HL-60/S4 treated with retinoic acid at 250 ng/mL for 4 days and 3 days (cell line): ENCODE measurements at regions not wholly inside any gene's neighbourhood (a gene's known extent, or its start where the extent isn't known, plus 50 kb on each side); places are given as distances from the start of the nearest gene placed in this dataset.

ENCODE experiments used
- in situ Hi-C: fragments of 300-500 bp; cut with MboI; formaldehyde crosslinking; loops from 2 replicates; pipeline ENCODE4 v1.7.0; 2022; ENCODE audit warnings: low sequenced_read_pairs

- in situ Hi-C loops, result no loop called here
Observed at GRCh38 chr2:176388861-176389260, 119.6 kb downstream of the MTX2 start.

GRCh38 chr2:176390276-176391147 is 121.3 kb downstream of the MTX2 start:
- in situ Hi-C loops, result no loop called here

DNA sequence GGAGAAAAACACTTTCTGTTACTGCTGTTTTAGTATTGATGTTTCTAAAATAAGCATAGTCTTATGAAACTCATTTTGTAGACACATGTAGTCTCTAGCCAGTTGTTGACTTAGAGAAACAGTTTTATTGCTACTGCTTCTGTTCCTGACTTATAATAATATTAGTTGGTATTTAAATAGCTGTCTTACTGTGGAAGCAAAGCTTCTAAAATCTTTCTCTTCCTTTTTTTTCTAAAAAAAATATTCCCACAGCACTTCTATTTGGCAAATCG is 121.8 kb downstream of the MTX2 start:
- in situ Hi-C loops, result no loop called here

DNA sequence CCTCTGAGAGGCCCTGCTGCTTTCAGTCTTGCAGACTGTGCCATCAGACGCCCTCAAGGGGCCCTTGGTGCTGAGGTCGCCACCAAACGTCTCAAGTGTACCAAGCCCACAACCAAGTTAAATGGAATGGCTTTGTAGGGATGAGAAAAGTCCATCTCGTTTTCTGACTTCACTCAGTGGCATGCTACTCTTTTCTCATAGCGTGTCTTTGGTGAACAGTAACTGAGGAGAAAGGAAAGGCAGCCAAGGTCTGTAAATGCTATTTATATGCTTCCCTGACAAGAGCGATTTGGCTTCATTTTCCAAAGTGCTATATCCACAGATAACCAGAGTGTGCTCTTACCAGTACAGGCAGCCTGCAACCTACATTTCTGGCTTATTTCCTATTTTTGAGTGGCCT is 123.0 kb downstream of the MTX2 start:
- in situ Hi-C loops, result no loop called here

GRCh38 chr2:176392744-176393414 is 123.6 kb downstream of the MTX2 start:
- in situ Hi-C loops, result no loop called here

DNA sequence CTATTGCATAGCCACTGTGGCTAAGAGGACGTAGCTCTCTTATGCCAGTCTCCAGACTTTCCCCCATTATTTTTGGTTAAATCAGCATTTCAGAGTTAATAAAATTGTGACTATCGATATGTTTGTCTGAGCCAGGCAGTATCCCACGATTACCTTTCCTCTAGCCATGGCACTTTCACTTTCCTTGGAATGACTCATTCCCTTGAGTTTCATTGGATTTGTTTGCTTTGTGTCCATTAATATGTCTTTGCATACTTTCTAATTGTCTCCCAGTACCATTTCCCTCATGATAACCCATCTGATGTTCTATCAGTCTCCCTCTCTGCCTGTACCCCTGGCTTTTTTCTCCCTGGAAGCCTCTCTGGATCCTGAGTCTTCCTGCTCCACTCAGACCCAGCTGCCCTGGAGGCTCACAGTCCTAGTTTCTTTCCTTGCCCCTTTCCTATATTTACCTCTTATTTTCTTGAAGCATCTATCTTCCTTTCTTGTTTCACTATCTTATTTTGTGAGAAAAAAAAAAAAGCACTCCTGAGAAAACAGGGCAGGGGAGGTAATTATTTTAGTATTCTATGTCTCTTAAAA is 126.1 kb downstream of the MTX2 start:
- in situ Hi-C loops, result no loop called here

GRCh38 chr2:176398243-176399073 is 129.2 kb downstream of the MTX2 start:
- in situ Hi-C loops, result no loop called here

- in situ Hi-C loops, result no loop called here
Observed at GRCh38 chr2:176399074-176399598, 129.9 kb downstream of the MTX2 start.

- in situ Hi-C loops, result no loop called here
Observed at GRCh38 chr2:176405477-176405876, 136.2 kb downstream of the MTX2 start.

- in situ Hi-C loops, result no loop called here
Observed at GRCh38 chr2:176407706-176408105, 138.5 kb downstream of the MTX2 start.

GRCh38 chr2:176409671-176410070 is 140.4 kb downstream of the MTX2 start:
- in situ Hi-C loops, result no loop called here

- in situ Hi-C loops, result no loop called here
Observed at GRCh38 chr2:176412136-176412535, 142.9 kb downstream of the MTX2 start.

DNA sequence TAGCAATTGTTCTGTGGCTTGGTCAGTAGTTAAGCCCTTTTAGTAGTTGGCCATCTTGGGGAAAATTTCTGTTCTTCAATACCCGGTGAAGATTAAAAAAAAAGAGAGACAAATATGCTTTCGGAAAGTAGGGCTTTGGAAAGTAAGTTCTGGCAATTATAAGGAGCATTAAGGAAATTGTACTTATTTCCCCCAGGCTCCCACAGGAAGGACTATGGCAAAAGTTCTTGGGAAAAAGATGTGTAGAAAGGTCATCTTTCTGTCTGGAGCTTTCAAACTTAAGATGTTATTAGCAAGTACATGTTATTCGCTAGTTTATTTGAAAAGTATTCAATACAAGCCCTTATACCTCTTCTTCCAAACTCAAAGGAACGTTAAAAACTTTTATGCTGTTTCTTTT is 144.5 kb downstream of the MTX2 start:
- in situ Hi-C loops, result no loop called here

GRCh38 chr2:176414641-176415040 is 145.4 kb downstream of the MTX2 start:
- in situ Hi-C loops, result no loop called here

DNA sequence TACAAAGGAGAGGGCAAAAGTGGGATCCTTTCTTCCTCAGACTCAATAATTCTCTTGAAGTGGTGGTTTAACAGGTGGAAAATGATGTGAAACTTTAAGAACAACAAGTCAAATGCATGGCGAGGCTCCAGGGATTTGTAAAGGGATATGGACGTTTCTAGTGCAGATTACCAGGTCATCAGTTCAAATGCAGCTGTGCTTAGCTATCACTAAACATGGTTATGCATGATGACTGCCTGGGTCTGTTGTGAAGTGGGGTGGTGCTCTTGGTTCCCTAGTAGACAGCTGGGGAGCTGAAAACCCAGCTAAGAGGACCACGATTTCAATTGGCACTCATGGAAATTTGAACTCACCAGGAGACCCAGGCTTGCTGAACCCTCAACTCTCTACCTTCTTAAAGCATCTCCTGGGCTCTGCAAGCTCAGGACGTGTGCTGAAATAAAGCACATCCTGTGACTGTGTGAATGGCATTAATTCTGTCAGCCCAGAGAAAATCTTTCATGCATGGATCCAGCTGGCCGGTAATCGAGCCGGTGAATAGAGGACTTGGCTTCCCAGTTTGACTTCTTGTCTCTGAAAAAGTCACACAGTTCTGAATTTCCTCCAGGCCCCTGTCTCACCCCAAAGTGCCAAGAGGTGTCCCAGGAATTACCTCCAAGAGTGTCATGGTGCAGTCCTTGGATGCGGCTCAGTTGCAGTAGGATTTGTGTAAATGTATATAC is 146.1 kb downstream of the MTX2 start:
- in situ Hi-C loops, result no loop called here

DNA sequence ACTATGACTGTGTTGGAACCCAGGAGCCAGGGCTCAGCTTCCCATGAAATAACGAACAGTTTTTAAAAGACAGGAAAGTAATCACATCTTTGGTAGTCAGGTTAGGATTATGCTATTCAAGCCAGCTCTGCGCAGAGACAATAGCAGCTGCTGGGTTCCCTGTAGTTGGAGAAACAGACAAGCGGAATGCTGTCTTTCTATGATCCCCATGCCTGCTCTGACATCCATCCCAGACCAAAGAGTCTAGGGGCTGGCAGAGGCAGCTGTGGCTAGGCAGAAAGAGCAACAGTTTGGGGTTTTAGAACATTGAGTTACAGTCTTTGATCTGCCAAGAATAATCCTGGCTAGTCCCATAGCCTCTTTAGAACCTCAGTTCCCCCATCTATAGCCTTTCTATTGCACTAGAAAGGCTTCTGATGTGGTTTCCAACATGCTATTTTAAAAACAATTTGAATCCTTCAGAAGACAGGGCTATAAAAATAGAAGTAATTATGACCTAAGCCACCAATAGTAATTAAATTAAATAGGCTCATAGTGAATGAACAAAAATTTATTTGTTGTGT is 146.8 kb downstream of the MTX2 start:
- in situ Hi-C loops, result no loop called here

GRCh38 chr2:176418768-176419167 is 149.5 kb downstream of the MTX2 start:
- in situ Hi-C loops, result no loop called here

DNA sequence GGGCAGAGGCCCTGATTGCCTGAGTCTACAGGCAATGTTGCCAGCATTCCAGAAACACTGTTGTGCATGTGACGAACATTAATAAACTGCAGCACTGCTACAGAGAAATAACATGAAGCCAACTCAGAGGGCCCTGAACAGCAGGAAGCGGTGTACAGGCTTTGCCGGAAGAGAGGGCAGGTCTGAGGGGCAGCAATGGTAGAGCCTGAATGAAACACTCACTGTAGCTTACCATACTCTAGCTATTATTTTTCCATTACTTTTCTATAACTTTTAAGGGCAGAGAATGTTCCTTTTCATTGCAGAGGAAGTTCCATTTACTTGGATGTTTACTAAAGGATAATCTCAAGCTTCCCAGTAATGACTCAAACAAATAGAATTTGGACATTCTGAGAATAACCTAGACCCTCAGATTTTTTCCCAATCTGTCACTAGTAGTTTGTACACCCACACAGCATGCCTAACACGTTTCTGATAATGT is 150.4 kb downstream of the MTX2 start:
- in situ Hi-C loops, result no loop called here

DNA sequence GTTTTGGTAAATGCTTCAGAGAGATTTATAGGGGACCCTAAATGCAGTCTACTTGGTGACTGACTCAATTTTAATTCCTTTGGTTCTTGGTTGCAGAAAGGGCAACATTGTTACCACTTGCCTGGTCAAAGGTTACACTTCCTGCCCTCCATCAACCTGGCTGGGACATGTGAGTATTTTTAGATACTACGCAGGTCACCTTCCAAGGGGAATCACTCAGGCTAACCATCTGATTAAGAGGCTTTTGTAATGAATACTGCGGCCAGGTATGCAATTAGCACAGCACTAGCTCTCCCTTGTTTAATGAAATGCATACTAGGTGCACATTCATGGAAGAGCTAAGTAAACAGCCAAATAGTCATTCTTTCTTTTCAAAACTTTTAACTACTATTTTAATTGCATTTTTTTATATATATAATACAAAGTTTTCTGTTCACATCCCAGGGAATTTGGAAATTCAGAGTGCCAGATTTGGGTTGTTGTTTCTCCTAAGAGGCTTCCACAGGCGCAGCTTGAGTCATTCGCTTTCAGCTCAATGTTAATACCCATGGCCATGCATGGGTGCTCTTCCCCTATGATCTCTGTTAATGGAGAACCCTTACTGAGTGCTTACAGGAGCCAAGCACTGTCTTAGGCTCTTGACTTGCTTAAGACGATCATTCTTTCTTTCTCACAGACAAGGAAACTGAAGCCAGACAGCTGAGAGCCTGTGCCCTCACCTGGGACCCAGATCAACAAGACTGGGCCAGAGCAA is 152.2 kb downstream of the MTX2 start:
- in situ Hi-C loops, result no loop called here
